Renal cortical epithelial cell (primary cell): ENCODE measurements at regions not wholly inside any gene's neighbourhood (a gene's known extent, or its start where the extent isn't known, plus 50 kb on each side); places are given as distances from the start of the nearest gene placed in this dataset.
"Not testable (repeated sequence)": the region's sequence is repeated elsewhere in the genome, so short reads cannot be mapped to it uniquely, and the experiment has no call there.

ENCODE experiments used
- DNase-seq: peaks from one replicate; pipeline ENCODE4 v3.0.0-alpha.2; 2011; ENCODE audit warnings: low read depth

GRCh38 chr7:41435020-41435419, 267.9 kb downstream of the INHBA start:
- DNase-seq: not testable (repeated sequence)

GRCh38 chr7:41431671-41432070, 271.2 kb downstream of the INHBA start:
- DNase-seq: no peak

GRCh38 chr7:41428381-41428780, 274.5 kb downstream of the INHBA start:
- no peak for DNase-seq

- DNase-seq: peak; percentile 55
Measured at GRCh38 chr7:41425926-41426325, 277.0 kb downstream of the INHBA start.

- no peak for DNase-seq
Measured at GRCh38 chr7:41421056-41421455, 281.8 kb downstream of the INHBA start.

- no peak for DNase-seq
Measured at GRCh38 chr7:41420421-41420820, 282.5 kb downstream of the INHBA start.

GRCh38 chr7:41418337-41418736, 284.6 kb downstream of the INHBA start:
- DNase-seq: no peak

- DNase-seq: no peak
Measured at GRCh38 chr7:41416208-41416595, 286.7 kb downstream of the INHBA start.

GRCh38 chr7:41415471-41416207, 287.3 kb downstream of the INHBA start:
- DNase-seq: no peak

- no peak for DNase-seq
Measured at GRCh38 chr7:41415051-41415450, 287.8 kb downstream of the INHBA start.

GRCh38 chr7:41404375-41405074, 298.4 kb downstream of the INHBA start:
- no peak for DNase-seq

- DNase-seq: peak; percentile 12
Measured at GRCh38 chr7:41403291-41403690, 299.6 kb downstream of the INHBA start.

- DNase-seq: no peak
Measured at GRCh38 chr7:41401833-41402232, 301.1 kb downstream of the INHBA start.

- no peak for DNase-seq
Measured at GRCh38 chr7:41399171-41399570, 303.7 kb downstream of the INHBA start.

- DNase-seq: no peak
Measured at GRCh38 chr7:41391818-41392217, 311.1 kb downstream of the INHBA start.

- DNase-seq: not testable (repeated sequence)
Measured at GRCh38 chr7:41388933-41389332, 314.0 kb downstream of the INHBA start.

- DNase-seq: peak; percentile 18
Measured at GRCh38 chr7:41385996-41386395, 316.9 kb downstream of the INHBA start.

- DNase-seq: no peak
Measured at GRCh38 chr7:41384418-41384817, 318.5 kb downstream of the INHBA start.

GRCh38 chr7:41383596-41383995, 319.3 kb downstream of the INHBA start:
- DNase-seq: no peak

GRCh38 chr7:41378156-41378555, 324.7 kb downstream of the INHBA start:
- DNase-seq: no peak

- DNase-seq: no peak
Measured at GRCh38 chr7:41375582-41375981, 327.3 kb downstream of the INHBA start.

GRCh38 chr7:41374150-41374848, 328.6 kb downstream of the INHBA start:
- no peak for DNase-seq
